ENCODE measurements at regions not wholly inside any gene's neighbourhood (a gene's known extent, or its start where the extent isn't known, plus 50 kb on each side); places are given as distances from the start of the nearest gene placed in this dataset.

GRCh38 chr14:83044001-83044400, 1510.3 kb upstream of the SEL1L start:
- FAIRE-seq (no peak), DNase-seq (ENCODE audit: low read depth, low spot score) (no peak)
- CTCF ChIA-PET: interaction anchor here (0.9 kb wide), 1 partner anchor 16 kb away, joined by 3 read pairs; no protein-coding TSS in a partner anchor
- Histone ChIP-seq H4K20me1 (replicated peaks; ENCODE audit: control insufficient read depth, extremely low read depth, insufficient read depth, low read length) (no peaks in the 10 kb centered on the region), H2AFZ (ENCODE audit: low read depth, low read length) (no peak overlapping the region), H3K9ac (replicated peaks; ENCODE audit: extremely low read depth, insufficient read depth, low read length) (no peak overlapping the region), H3K9me1 (replicated peaks; ENCODE audit: control insufficient read depth, extremely low read depth, insufficient read depth, low read length) (no peaks in the 10 kb centered on the region), H3K4me1 (ENCODE audit: control insufficient read depth, extremely low read depth, insufficient read depth, low read length) (no peaks in the 10 kb centered on the region), H3K79me2 (ENCODE audit: control insufficient read depth, insufficient read depth, low read length) (no peaks in the 10 kb centered on the region), H3K36me3 (ENCODE audit: control insufficient read depth in 2 of 2, extremely low read depth in 1 of 2, insufficient read depth in 2 of 2, low read length in 2 of 2) (no peaks in the 10 kb centered on the region), H3K27me3 (ENCODE audit: control insufficient read depth in 2 of 2, insufficient read depth in 2 of 2, low read length in 2 of 2) (no peaks in the 10 kb centered on the region), H3K9me3 (replicated peaks; ENCODE audit: control insufficient read depth, insufficient read depth, low read length) (no peaks in the 10 kb centered on the region), H3K27ac (ENCODE audit: insufficient read depth, low read depth, low read length) (no peak overlapping the region), H3K4me2 (ENCODE audit: insufficient read depth, low read length) (no peak overlapping the region), H3K4me3 (replicated peaks in 1 of 3; ENCODE audit: insufficient read depth in 1 of 3, low read depth in 1 of 3, low read length in 3 of 3) (no peak overlapping the region)
- POLR2A ChIA-PET: no interaction called here
- dilution Hi-C loops (cut with MboI; ENCODE audit: extremely low pct_ligation_motif_present, low sequenced_read_pairs) (no loop called here), intact Hi-C loops (cut with micrococcal nuclease) (no loop called here)
- TF ChIP-seq, protein P1, sequence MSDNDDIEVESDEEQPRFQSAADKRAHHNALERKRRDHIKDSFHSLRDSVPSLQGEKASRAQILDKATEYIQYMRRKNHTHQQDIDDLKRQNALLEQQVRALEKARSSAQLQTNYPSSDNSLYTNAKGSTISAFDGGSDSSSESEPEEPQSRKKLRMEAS (IDR thresholded peaks at IDR 0.05; ENCODE audit: insufficient read depth, insufficient read length): no peak
- TF ChIP-seq GATA2 (IDR thresholded peaks at IDR 0.05; ENCODE audit: insufficient read depth, insufficient read length, low read depth, low read length) (no peak), MYC (IDR thresholded peaks at IDR 0.05; ENCODE audit: low read depth, low read length) (no peak), CTCF (IDR thresholded peaks at IDR 0.05; ENCODE audit: extremely low read depth in 1 of 2, insufficient read depth in 1 of 2, low read depth in 1 of 2, low read length in 2 of 2) (no peak), EZH2 (IDR thresholded peaks at IDR 0.05; ENCODE audit: borderline replicate concordance, low read depth, low read length, severe bottlenecking) (no peak), POLR2A (IDR thresholded peaks at IDR 0.05; ENCODE audit: low read depth, low read length) (no peak), POLR2AphosphoS5 (IDR thresholded peaks at IDR 0.05; ENCODE audit: insufficient read depth, low read depth, low read length) (no peak), FOS (IDR thresholded peaks at IDR 0.05; ENCODE audit: borderline replicate concordance, insufficient read depth, low read length) (no peak), JUN (IDR thresholded peaks at IDR 0.05; ENCODE audit: borderline replicate concordance, insufficient read depth, insufficient read length, low read depth) (no peak)
- no TSS peak for BruUV-seq (replicated peaks)
